ENCODE measurements at regions not wholly inside any gene's neighbourhood (a gene's known extent, or its start where the extent isn't known, plus 50 kb on each side); places are given as distances from the start of the nearest gene placed in this dataset.

GRCh38 chr1:175794586-175794985 lies 51.2 kb upstream of the TNR start:
- H3K27ac ChIP-seq (ENCODE audit: extremely low read depth, low read depth, low read length), result no peak overlapping the region
- H3K9me3 ChIP-seq (ENCODE audit: control insufficient read depth, insufficient read depth, low read depth, low read length), result no peaks in the 10 kb centered on the region
- ChIA-PET CTCF (no interaction called here), POLR2A (no interaction called here)
- TF ChIP-seq ZNF148 (tag by site-specific recombination; IDR thresholded peaks at IDR 0.05; ENCODE audit: borderline replicate concordance), result no peak
- no peak for TF ChIP-seq ZNF658 (tag by site-specific recombination; IDR thresholded peaks at IDR 0.05)
- TF ChIP-seq ZNF223 (tag by site-specific recombination; IDR thresholded peaks at IDR 0.05), result no peak
- TF ChIP-seq ZNF596 (tag by site-specific recombination; IDR thresholded peaks at IDR 0.05), result no peak
- no peak for TF ChIP-seq AEBP2 (tag by site-specific recombination; IDR thresholded peaks at IDR 0.05; ENCODE audit: borderline replicate concordance)
- no peak for TF ChIP-seq ZNF580 (tag by site-specific recombination; IDR thresholded peaks at IDR 0.05)
- TF ChIP-seq, protein P1, sequence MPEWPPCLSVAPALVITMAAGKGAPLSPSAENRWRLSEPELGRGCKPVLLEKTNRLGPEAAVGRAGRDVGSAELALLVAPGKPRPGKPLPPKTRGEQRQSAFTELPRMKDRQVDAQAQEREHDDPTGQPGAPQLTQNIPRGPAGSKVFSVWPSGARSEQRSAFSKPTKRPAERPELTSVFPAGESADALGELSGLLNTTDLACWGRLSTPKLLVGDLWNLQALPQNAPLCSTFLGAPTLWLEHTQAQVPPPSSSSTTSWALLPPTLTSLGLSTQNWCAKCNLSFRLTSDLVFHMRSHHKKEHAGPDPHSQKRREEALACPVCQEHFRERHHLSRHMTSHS (tag by site-specific recombination; IDR thresholded peaks at IDR 0.05), result no peak
- TF ChIP-seq ZNF274 (IDR thresholded peaks at IDR 0.05; ENCODE audit: low read length), result no peak
- TF ChIP-seq ZNF274 (tag by site-specific recombination; IDR thresholded peaks at IDR 0.05; ENCODE audit: borderline replicate concordance), result no peak
- TF ChIP-seq, protein P2, sequence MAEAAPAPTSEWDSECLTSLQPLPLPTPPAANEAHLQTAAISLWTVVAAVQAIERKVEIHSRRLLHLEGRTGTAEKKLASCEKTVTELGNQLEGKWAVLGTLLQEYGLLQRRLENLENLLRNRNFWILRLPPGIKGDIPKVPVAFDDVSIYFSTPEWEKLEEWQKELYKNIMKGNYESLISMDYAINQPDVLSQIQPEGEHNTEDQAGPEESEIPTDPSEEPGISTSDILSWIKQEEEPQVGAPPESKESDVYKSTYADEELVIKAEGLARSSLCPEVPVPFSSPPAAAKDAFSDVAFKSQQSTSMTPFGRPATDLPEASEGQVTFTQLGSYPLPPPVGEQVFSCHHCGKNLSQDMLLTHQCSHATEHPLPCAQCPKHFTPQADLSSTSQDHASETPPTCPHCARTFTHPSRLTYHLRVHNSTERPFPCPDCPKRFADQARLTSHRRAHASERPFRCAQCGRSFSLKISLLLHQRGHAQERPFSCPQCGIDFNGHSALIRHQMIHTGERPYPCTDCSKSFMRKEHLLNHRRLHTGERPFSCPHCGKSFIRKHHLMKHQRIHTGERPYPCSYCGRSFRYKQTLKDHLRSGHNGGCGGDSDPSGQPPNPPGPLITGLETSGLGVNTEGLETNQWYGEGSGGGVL (tag by site-specific recombination; IDR thresholded peaks at IDR 0.05), result no peak
- TF ChIP-seq ZNF623 (tag by site-specific recombination; IDR thresholded peaks at IDR 0.05), result no peak
- no peak for TF ChIP-seq KLF8 (tag by site-specific recombination; IDR thresholded peaks at IDR 0.05)
- TF ChIP-seq ZNF701 (tag by site-specific recombination; IDR thresholded peaks at IDR 0.05), result no peak
- H3K36me3 ChIP-seq (ENCODE audit: control insufficient read depth in 2 of 2, insufficient read depth in 1 of 2, low read length in 2 of 2), result no peaks in the 10 kb centered on the region
- H3K4me3 ChIP-seq (ENCODE audit: low read depth, low read length), result no peak overlapping the region
- H3K4me1 ChIP-seq (ENCODE audit: control insufficient read depth, insufficient read depth, low read length), result no peaks in the 10 kb centered on the region

GRCh38 chr1:175793617-175794016 lies 50.2 kb upstream of the TNR start:
- TF ChIP-seq, protein P3, sequence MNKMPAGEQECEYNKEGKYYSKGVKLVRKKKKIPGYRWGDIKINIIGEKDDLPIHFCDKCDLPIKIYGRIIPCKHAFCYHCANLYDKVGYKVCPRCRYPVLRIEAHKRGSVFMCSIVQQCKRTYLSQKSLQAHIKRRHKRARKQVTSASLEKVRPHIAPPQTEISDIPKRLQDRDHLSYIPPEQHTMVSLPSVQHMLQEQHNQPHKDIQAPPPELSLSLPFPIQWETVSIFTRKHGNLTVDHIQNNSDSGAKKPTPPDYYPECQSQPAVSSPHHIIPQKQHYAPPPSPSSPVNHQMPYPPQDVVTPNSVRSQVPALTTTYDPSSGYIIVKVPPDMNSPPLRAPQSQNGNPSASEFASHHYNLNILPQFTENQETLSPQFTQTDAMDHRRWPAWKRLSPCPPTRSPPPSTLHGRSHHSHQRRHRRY (tag by site-specific recombination; IDR thresholded peaks at IDR 0.05), result no peak
- TF ChIP-seq ZNF624 (tag by site-specific recombination; IDR thresholded peaks at IDR 0.05), result no peak
- TF ChIP-seq ZNF157 (tag by site-specific recombination; IDR thresholded peaks at IDR 0.05), result no peak
- no peak for TF ChIP-seq ZNF658 (tag by site-specific recombination; IDR thresholded peaks at IDR 0.05)
- TF ChIP-seq OSR2 (tag by site-specific recombination; IDR thresholded peaks at IDR 0.05), result no peak
- no peak for TF ChIP-seq RBAK (tag by site-specific recombination; IDR thresholded peaks at IDR 0.05)
- ChIA-PET POLR2A (no interaction called here), CTCF (no interaction called here)
- H3K36me3 ChIP-seq (ENCODE audit: control insufficient read depth in 2 of 2, insufficient read depth in 1 of 2, low read length in 2 of 2), result no peaks in the 10 kb centered on the region
- H3K4me3 ChIP-seq (ENCODE audit: low read depth, low read length), result no peak overlapping the region
- H3K27ac ChIP-seq (ENCODE audit: extremely low read depth, low read depth, low read length), result no peak overlapping the region
- no peaks in the 10 kb centered on the region for H3K9me3 ChIP-seq (ENCODE audit: control insufficient read depth, insufficient read depth, low read depth, low read length)
- no peaks in the 10 kb centered on the region for H3K4me1 ChIP-seq (ENCODE audit: control insufficient read depth, insufficient read depth, low read length)
